ENCODE measurements at regions not wholly inside any gene's neighbourhood (a gene's known extent, or its start where the extent isn't known, plus 50 kb on each side); places are given as distances from the start of the nearest gene placed in this dataset.

DNA sequence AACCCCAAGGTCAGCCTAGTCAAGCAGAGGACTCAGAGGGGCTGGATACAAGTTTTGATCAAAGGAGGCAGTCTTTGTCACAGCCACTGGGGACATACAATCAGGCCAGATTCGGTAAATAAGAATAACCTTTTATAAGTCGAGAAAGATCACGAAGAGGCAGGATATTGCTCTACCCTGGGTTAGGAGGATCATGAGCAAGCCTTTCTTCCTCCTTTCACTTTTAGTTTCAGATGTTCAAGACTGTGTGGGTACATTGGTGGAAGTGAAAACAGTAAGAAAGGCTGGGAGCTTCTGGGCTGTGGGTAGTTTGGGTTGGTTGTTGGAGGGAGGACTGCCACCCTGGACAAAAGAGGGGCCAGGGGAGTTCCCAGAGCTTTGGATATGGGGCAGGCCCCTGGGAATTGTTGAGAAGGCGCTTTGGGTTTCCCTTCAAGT lies 127.7 kb downstream of the SNAPC1 start:
- no peak for TF ChIP-seq CTCF (IDR thresholded peaks at IDR 0.05 in 4 of 5, conservative IDR thresholded peaks at IDR 0.05 in 1 of 5)
- Histone ChIP-seq H3K9me3 (no peaks in the 10 kb centered on the region), H3K4me1 (no peaks in the 10 kb centered on the region), H3K27ac (no peak overlapping the region), H3K27me3 (peaks cover 0 to 3% (median 0%) of the 10 kb centered on the region in 3 donors), H3K36me3 (no peaks in the 10 kb centered on the region), H3K4me3 (no peak overlapping the region)
- DNase-seq (no peak), ATAC-seq (no peak)
- intact Hi-C loops (cut with DNase I; ENCODE audit: low total_unique reads) (no loop called here), in situ Hi-C loops (cut with MboI; ENCODE audit: low sequenced_read_pairs in 4 of 4) (loop anchor here in 1 of 4 donors (10.0 kb wide), 1 partner anchor 235 kb away; no protein-coding TSS in a partner anchor)

GRCh38 chr14:61891170-61891569 lies 128.9 kb downstream of the SNAPC1 start:
- DNase-seq (no peak), ATAC-seq (no peak)
- TF ChIP-seq POLR2A (IDR thresholded peaks at IDR 0.05) (no peak), CTCF (IDR thresholded peaks at IDR 0.05 in 4 of 5, conservative IDR thresholded peaks at IDR 0.05 in 1 of 5) (no peak)
- Histone ChIP-seq H3K36me3 (no peaks in the 10 kb centered on the region), H3K4me3 (no peak overlapping the region), H3K27ac (no peak overlapping the region), H3K9me3 (no peaks in the 10 kb centered on the region), H3K4me1 (no peaks in the 10 kb centered on the region), H3K27me3 (peaks cover 0 to 3% (median 0%) of the 10 kb centered on the region in 3 donors)
- in situ Hi-C loops (cut with MboI; ENCODE audit: low sequenced_read_pairs in 4 of 4) (loop anchor here in 1 of 4 donors (10.0 kb wide), 1 partner anchor 234 kb away; no protein-coding TSS in a partner anchor), intact Hi-C loops (cut with DNase I; ENCODE audit: low total_unique reads) (no loop called here)

GRCh38 chr14:61891810-61892209 lies 129.6 kb downstream of the SNAPC1 start:
- intact Hi-C loops (cut with DNase I; ENCODE audit: low total_unique reads) = no loop called here
- ATAC-seq (no peak), DNase-seq (no peak)
- Histone ChIP-seq H3K27me3 (peaks cover 0 to 3% (median 0%) of the 10 kb centered on the region in 3 donors), H3K4me1 (no peaks in the 10 kb centered on the region), H3K36me3 (no peaks in the 10 kb centered on the region), H3K9me3 (no peaks in the 10 kb centered on the region), H3K27ac (no peak overlapping the region), H3K4me3 (no peak overlapping the region)
- in situ Hi-C loops (cut with MboI; ENCODE audit: low sequenced_read_pairs in 4 of 4) = loop anchor here in 1 of 4 donors (10.0 kb wide), 1 partner anchor 233 kb away; no protein-coding TSS in a partner anchor
- TF ChIP-seq CTCF (IDR thresholded peaks at IDR 0.05 in 4 of 5, conservative IDR thresholded peaks at IDR 0.05 in 1 of 5) (no peak), POLR2A (IDR thresholded peaks at IDR 0.05) (no peak)

GRCh38 chr14:61893371-61893940 lies 131.2 kb downstream of the SNAPC1 start:
- DNase-seq (no peak), ATAC-seq (no peak)
- no peaks in the 10 kb centered on the region for H3K36me3 ChIP-seq
- H3K27ac ChIP-seq = no peak overlapping the region
- TF ChIP-seq CTCF (IDR thresholded peaks at IDR 0.05 in 4 of 5, conservative IDR thresholded peaks at IDR 0.05 in 1 of 5) = no peak
- no peaks in the 10 kb centered on the region for H3K9me3 ChIP-seq
- in situ Hi-C loops (cut with MboI; ENCODE audit: low sequenced_read_pairs in 4 of 4) (loop anchor here in 1 of 4 donors (10.0 kb wide), 1 partner anchor 231 kb away; no protein-coding TSS in a partner anchor), intact Hi-C loops (cut with DNase I; ENCODE audit: low total_unique reads) (no loop called here)
- H3K4me1 ChIP-seq = no peaks in the 10 kb centered on the region
- H3K4me3 ChIP-seq = no peak overlapping the region
- peaks cover 0 to 3% (median 0%) of the 10 kb centered on the region in 3 donors for H3K27me3 ChIP-seq
